K562 (cell line): ENCODE measurements at regions not wholly inside any gene's neighbourhood (a gene's known extent, or its start where the extent isn't known, plus 50 kb on each side); places are given as distances from the start of the nearest gene placed in this dataset.

Experiments
- ATAC-seq: fragments of 200-7000 bp; cut with Tn5 transposase; 3 replicates; pipeline ENCODE4 v1.9.1; 2020; ENCODE audit warnings: moderate library complexity
- BruUV-seq: library from RNA; stranded (reverse); fragments of 400-500 nt; replicated peaks from 2 replicates; lab custom pipeline; 2021; lab: Mats Ljungman, UMichigan
- CTCF ChIA-PET: fragments of 300-600 bp; formaldehyde crosslinking; extraction: SDS; loops from one replicate; lab custom pipeline; 2021; ENCODE audit warnings: low intra/inter-chr PET ratio; lab: Yijun Ruan, JAX
- POLR2A ChIA-PET: fragments of 300-600, 350-650 bp; sonication (Branson Sonifier 250); formaldehyde crosslinking; extraction: SDS; loops from one replicate; lab custom pipeline; 2021; ENCODE audit warnings: antibody characterized with exemption, inconsistent platforms; lab: Yijun Ruan, JAX
- DNase-seq, 4 experiments: peaks; one replicate each; pipeline versions ENCODE4 v3.0.0 to v3.0.0-alpha.2; 2011 to 2018; ENCODE audit warnings: low spot score in 3 of 4, mixed read lengths in 3 of 4; ENCODE audit errors: extremely low read depth in 1 of 4
- FAIRE-seq: peaks from 2 replicates; lab custom pipeline; 2011; peaks lifted over from hg19 to GRCh38; lab: Jason Lieb, UNC
- H2AFZ ChIP-seq: 2 replicates; pipeline ENCODE4 v1.6.0; 2011; ENCODE audit warnings: low read depth, low read length, control low read depth, inconsistent platforms
- H3K27ac ChIP-seq: fragments of 200-600 bp; 3 replicates; pipeline ENCODE4 v1.8.0; 2011; ENCODE audit warnings: low read depth, mild to moderate bottlenecking, control low read depth, inconsistent platforms, low read length, moderate library complexity, mixed read lengths; ENCODE audit errors: extremely low read depth
- H3K27me3 ChIP-seq, 2 experiments: fragments of 300-600 bp in 1 of 2; 2 replicates in 1 of 2; 3 replicates in 1 of 2; pipeline versions ENCODE4 v1.6.0 to v1.8.0; 2011; ENCODE audit warnings: inconsistent platforms in 2 of 2, low read length in 2 of 2, mild to moderate bottlenecking in 1 of 2, mixed read lengths in 1 of 2, moderate library complexity in 1 of 2; ENCODE audit not compliant: control insufficient read depth in 2 of 2, insufficient read depth in 2 of 2
- H3K36me3 ChIP-seq: fragments of 300-600 bp; 3 replicates; pipeline ENCODE4 v1.8.0; 2011; ENCODE audit warnings: mild to moderate bottlenecking, low read length, inconsistent platforms; ENCODE audit not compliant: control insufficient read depth, insufficient read depth
- H3K4me1 ChIP-seq, 2 experiments: fragments of 200-600 bp in 1 of 2; replicated peaks in 1 of 2; 2 replicates in 1 of 2; 3 replicates in 1 of 2; pipeline versions ENCODE4 v1.5.1 to v1.8.0; 2011; ENCODE audit warnings: inconsistent platforms in 2 of 2, low read length in 2 of 2, mild to moderate bottlenecking in 1 of 2, mixed read lengths in 1 of 2, moderate library complexity in 1 of 2; ENCODE audit not compliant: control insufficient read depth in 2 of 2, insufficient read depth in 2 of 2
- H3K4me2 ChIP-seq: 2 replicates; pipeline ENCODE4 v1.6.1; 2011; ENCODE audit warnings: low read length, control low read depth, inconsistent platforms, mixed read lengths; ENCODE audit not compliant: insufficient read depth
- H3K4me3 ChIP-seq: fragments of 200-600 bp; sonication (generic), shearing (Covaris generic); 2 replicates; pipeline ENCODE4 v1.5.1; 2016; ENCODE audit warnings: control low read depth, inconsistent platforms
- H3K79me2 ChIP-seq: fragments of 200-600 bp; 3 replicates; pipeline ENCODE4 v1.8.0; 2011; ENCODE audit warnings: low read length, inconsistent platforms; ENCODE audit not compliant: control insufficient read depth, insufficient read depth
- H3K9ac ChIP-seq, 2 experiments: 2 replicates each; pipeline versions ENCODE4 v1.6.0 to v1.6.1; 2011; ENCODE audit warnings: low read depth in 2 of 2, low read length in 2 of 2, control low read depth in 1 of 2, inconsistent platforms in 1 of 2, mild to moderate bottlenecking in 1 of 2, mixed read lengths in 1 of 2; ENCODE audit not compliant: insufficient read depth in 1 of 2
- H3K9me1 ChIP-seq: one replicate; pipeline ENCODE4 v1.6.0; 2011; ENCODE audit warnings: inconsistent platforms, mild to moderate bottlenecking, low read length, moderate library complexity; ENCODE audit not compliant: control insufficient read depth, insufficient read depth
- H3K9me3 ChIP-seq: replicated peaks from 2 replicates; pipeline ENCODE4 v1.5.1; 2011; ENCODE audit warnings: low read depth, low read length, inconsistent platforms; ENCODE audit not compliant: control insufficient read depth, insufficient read depth
- H4K20me1 ChIP-seq: replicated peaks from 2 replicates; pipeline ENCODE4 v1.6.1; 2011; ENCODE audit warnings: low read length, inconsistent platforms, mixed read lengths; ENCODE audit not compliant: control insufficient read depth, insufficient read depth
- ERF ChIP-seq: fragments of 450-650 bp; formaldehyde crosslinking; IDR thresholded peaks from 2 replicates; pipeline ENCODE4 v1.4.0; 2020; ENCODE audit warnings: mild to moderate bottlenecking, mixed read lengths
- FOSL1 ChIP-seq: fragments of 200-800 bp; sonication (Bioruptor generic); conservative IDR thresholded peaks from 2 replicates; pipeline ENCODE4 v1.6.1; 2016; ENCODE audit warnings: missing genetic modification characterization, missing compliant biosample characterization
- LCOR ChIP-seq: sonication (generic); formaldehyde crosslinking; IDR thresholded peaks from 2 replicates; pipeline ENCODE4 v1.8.0; 2022; ENCODE audit warnings: mild to moderate bottlenecking, missing genetic modification reagents
- MCM7 ChIP-seq, 2 experiments: fragments of 450-650 bp; IDR thresholded peaks; 2 replicates each; pipeline ENCODE4 v1.6.1; 2016 to 2018
- NBN ChIP-seq: fragments of 450-650 bp; IDR thresholded peaks from 2 replicates; pipeline ENCODE4 v1.6.1; 2016; ENCODE audit warnings: low read depth, mild to moderate bottlenecking
- NFRKB ChIP-seq: fragments of 450-650 bp; IDR thresholded peaks from 2 replicates; pipeline ENCODE4 v1.6.1; 2016; ENCODE audit warnings: low read depth
- PHTF2 ChIP-seq: fragments of 250-450 bp; sonication (Bioruptor Pico); IDR thresholded peaks from 2 replicates; pipeline ENCODE4 v1.5.0; 2021; ENCODE audit warnings: mild to moderate bottlenecking
- POLR2G ChIP-seq: fragments of 200-400 bp; formaldehyde crosslinking; IDR thresholded peaks from 2 replicates; pipeline ENCODE4 v1.6.1; 2017; ENCODE audit warnings: low read depth, mild to moderate bottlenecking, antibody characterized with exemption, low read length, moderate library complexity
- RBM25 ChIP-seq: fragments of 200-400 bp; formaldehyde crosslinking; IDR thresholded peaks from 2 replicates; pipeline ENCODE4 v1.6.1; 2018; ENCODE audit warnings: low read length, low read depth, moderate library complexity; ENCODE audit not compliant: severe bottlenecking
- SAFB2 ChIP-seq: fragments of 200-400 bp; formaldehyde crosslinking; IDR thresholded peaks from 2 replicates; pipeline ENCODE4 v1.6.1; 2018; ENCODE audit warnings: borderline replicate concordance, low read length, low read depth, moderate library complexity; ENCODE audit not compliant: severe bottlenecking
- XRCC5 ChIP-seq: fragments of 200-400 bp; formaldehyde crosslinking; IDR thresholded peaks from 2 replicates; pipeline ENCODE4 v1.6.1; 2017; ENCODE audit warnings: low read depth, mild to moderate bottlenecking, low read length
- ZNF263 ChIP-seq: sonication (generic); formaldehyde crosslinking; IDR thresholded peaks from 2 replicates; pipeline ENCODE4 v1.8.0; 2022; ENCODE audit warnings: mild to moderate bottlenecking, missing genetic modification reagents, borderline replicate concordance
- ZNF436 ChIP-seq: fragments of 250-450, 450-650 bp; sonication (Bioruptor Pico); formaldehyde crosslinking; IDR thresholded peaks from 2 replicates; pipeline ENCODE4 v1.7.0; 2020; ENCODE audit warnings: mild to moderate bottlenecking
- ZNF445 ChIP-seq: fragments of 250-450 bp; sonication (Bioruptor Pico); IDR thresholded peaks from 2 replicates; pipeline ENCODE4 v1.4.0; 2020; ENCODE audit warnings: low read depth, mild to moderate bottlenecking, moderate library complexity
- ZNF561 ChIP-seq: fragments of 450-650 bp; formaldehyde crosslinking; conservative IDR thresholded peaks from 2 replicates; pipeline ENCODE4 v1.4.0; 2020; ENCODE audit warnings: mild to moderate bottlenecking, moderate library complexity
- WGBS: fragments of 100-300 bp; shearing (Covaris generic); methylation state at CpG from one replicate; pipeline ENCODE4 v1.1.6; 2016; ENCODE audit warnings: low coverage, mixed read lengths; ENCODE audit not compliant: insufficient coverage; ENCODE audit errors: missing lambda C conversion rate; 5-methylcytosine and 5-hydroxymethylcytosine counted together
- in situ Hi-C: fragments of 300-500 bp; cut with MboI; formaldehyde crosslinking; loops from 4 replicates; pipeline ENCODE4 v1.15.0; 2018; ENCODE audit warnings: inconsistent platforms, mixed read lengths
- intact Hi-C: fragments of 100-400 bp; cut with micrococcal nuclease; formaldehyde crosslinking; loops from 2 replicates; pipeline ENCODE4 v1.14.2; 2022
- TF ChIP-seq, protein P1 (sequence below): fragments of 450-650 bp; IDR thresholded peaks from 2 replicates; pipeline ENCODE4 v1.7.0; 2016; ENCODE audit warnings: borderline replicate concordance

DNA sequence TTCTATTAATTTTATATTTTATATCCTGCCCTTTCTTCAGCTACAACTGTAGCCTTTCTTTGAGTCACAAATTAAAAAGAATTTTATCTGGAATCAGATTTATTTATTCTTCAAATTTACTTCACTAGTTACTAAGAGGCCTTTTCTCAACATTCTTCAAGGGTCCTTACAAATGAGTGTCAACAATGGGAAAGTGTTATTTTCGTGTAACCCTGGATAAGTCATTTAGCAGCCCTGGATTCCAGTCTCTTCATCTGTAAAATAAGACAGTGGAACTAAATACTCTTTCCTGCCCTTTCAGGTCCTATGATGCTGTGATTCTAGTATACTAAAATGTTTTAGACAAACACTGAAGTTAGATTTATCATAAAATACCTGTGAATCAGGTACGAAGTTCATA, 397.0 kb downstream of the KLF12 start:
- ATAC-seq: no peak
- Histone ChIP-seq H3K9me3 (no peaks in the 10 kb centered on the region), H4K20me1 (no peaks in the 10 kb centered on the region), H3K9me1 (no peaks in the 10 kb centered on the region), H3K27me3 (no peaks in the 10 kb centered on the region), H3K27ac (no peak overlapping the region), H3K9ac (no peak overlapping the region), H3K4me1 (no peaks in the 10 kb centered on the region), H3K36me3 (no peaks in the 10 kb centered on the region), H3K79me2 (no peaks in the 10 kb centered on the region), H3K4me3 (no peak overlapping the region), H2AFZ (no peak overlapping the region), H3K4me2 (no peak overlapping the region)
- no peak for DNase-seq
- in situ Hi-C loops: no loop called here
- ChIA-PET CTCF (no interaction called here), POLR2A (no interaction called here)
- intact Hi-C loops: no loop called here
- no peak for FAIRE-seq
- 0% methylated on average over 2 of the region's 2 CpGs for WGBS
- no TSS peak for BruUV-seq
- no peak for TF ChIP-seq MCM7 (IDR thresholded peaks at IDR 0.05)
- TF ChIP-seq NBN: no peak
- no peak for TF ChIP-seq ZNF436 (CRISPR knock-in tag)
- no peak for TF ChIP-seq ZNF561 (CRISPR knock-in tag)
- TF ChIP-seq POLR2G: no peak
- TF ChIP-seq SAFB2: no peak
- TF ChIP-seq FOSL1 (tag): no peak
- TF ChIP-seq RBM25: no peak
- TF ChIP-seq XRCC5: no peak
- TF ChIP-seq ERF (CRISPR knock-in tag): no peak
- no peak for TF ChIP-seq ZNF445 (CRISPR knock-in tag)
- TF ChIP-seq, protein P1, sequence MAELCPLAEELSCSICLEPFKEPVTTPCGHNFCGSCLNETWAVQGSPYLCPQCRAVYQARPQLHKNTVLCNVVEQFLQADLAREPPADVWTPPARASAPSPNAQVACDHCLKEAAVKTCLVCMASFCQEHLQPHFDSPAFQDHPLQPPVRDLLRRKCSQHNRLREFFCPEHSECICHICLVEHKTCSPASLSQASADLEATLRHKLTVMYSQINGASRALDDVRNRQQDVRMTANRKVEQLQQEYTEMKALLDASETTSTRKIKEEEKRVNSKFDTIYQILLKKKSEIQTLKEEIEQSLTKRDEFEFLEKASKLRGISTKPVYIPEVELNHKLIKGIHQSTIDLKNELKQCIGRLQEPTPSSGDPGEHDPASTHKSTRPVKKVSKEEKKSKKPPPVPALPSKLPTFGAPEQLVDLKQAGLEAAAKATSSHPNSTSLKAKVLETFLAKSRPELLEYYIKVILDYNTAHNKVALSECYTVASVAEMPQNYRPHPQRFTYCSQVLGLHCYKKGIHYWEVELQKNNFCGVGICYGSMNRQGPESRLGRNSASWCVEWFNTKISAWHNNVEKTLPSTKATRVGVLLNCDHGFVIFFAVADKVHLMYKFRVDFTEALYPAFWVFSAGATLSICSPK: no peak
- TF ChIP-seq ZNF263 (CRISPR knock-in tag): no peak
- no peak for TF ChIP-seq PHTF2 (CRISPR knock-in tag)
- TF ChIP-seq LCOR (CRISPR knock-in tag): no peak
- TF ChIP-seq NFRKB: no peak
